GM18499 (cell line): ENCODE measurements at regions not wholly inside any gene's neighbourhood (a gene's known extent, or its start where the extent isn't known, plus 50 kb on each side); places are given as distances from the start of the nearest gene placed in this dataset.

Experiments
- ATAC-seq: cut with Tn5 transposase; IDR thresholded peaks from one replicate; pipeline ENCODE4 v1.9.1; 2021; ENCODE audit warnings: moderate number of reproducible peaks; ENCODE audit not compliant: insufficient read depth, unreplicated experiment

- no peak for ATAC-seq
Measured at GRCh38 chr5:93076566-93076965, 504.5 kb downstream of the NR2F1-AS1 start.

- ATAC-seq: no peak
Measured at GRCh38 chr5:93076096-93076495, 504.9 kb downstream of the NR2F1-AS1 start.

- ATAC-seq: no peak
Measured at GRCh38 chr5:93073547-93073946, 507.5 kb downstream of the NR2F1-AS1 start.

- ATAC-seq: no peak
Measured at GRCh38 chr5:93072831-93073459, 508.1 kb downstream of the NR2F1-AS1 start.

GRCh38 chr5:93071710-93072109 lies 509.3 kb downstream of the NR2F1-AS1 start:
- ATAC-seq: no peak

GRCh38 chr5:93070938-93071337 lies 510.1 kb downstream of the NR2F1-AS1 start:
- ATAC-seq: no peak

GRCh38 chr5:93069276-93069675 lies 511.7 kb downstream of the NR2F1-AS1 start:
- no peak for ATAC-seq

- no peak for ATAC-seq
Measured at GRCh38 chr5:93062548-93062947, 518.5 kb downstream of the NR2F1-AS1 start.

GRCh38 chr5:93058309-93058708 lies 522.7 kb downstream of the NR2F1-AS1 start:
- no peak for ATAC-seq

GRCh38 chr5:93057311-93057710 lies 523.7 kb downstream of the NR2F1-AS1 start:
- no peak for ATAC-seq

GRCh38 chr5:93055971-93056370 lies 525.0 kb downstream of the NR2F1-AS1 start:
- ATAC-seq: no peak

- ATAC-seq: no peak
Measured at GRCh38 chr5:93055561-93055960, 525.5 kb downstream of the NR2F1-AS1 start.

GRCh38 chr5:93054424-93055163 lies 526.4 kb downstream of the NR2F1-AS1 start:
- no peak for ATAC-seq

- no peak for ATAC-seq
Measured at GRCh38 chr5:93053825-93054224, 527.2 kb downstream of the NR2F1-AS1 start.

- no peak for ATAC-seq
Measured at GRCh38 chr5:93048858-93049257, 532.2 kb downstream of the NR2F1-AS1 start.

GRCh38 chr5:93044859-93045666 lies 536.0 kb downstream of the NR2F1-AS1 start:
- ATAC-seq: no peak

GRCh38 chr5:93039888-93040287 lies 541.1 kb downstream of the NR2F1-AS1 start:
- no peak for ATAC-seq

GRCh38 chr5:93034621-93035590 lies 546.1 kb downstream of the NR2F1-AS1 start:
- no peak for ATAC-seq

GRCh38 chr5:93022796-93023447 lies 558.1 kb downstream of the NR2F1-AS1 start:
- no peak for ATAC-seq

- no peak for ATAC-seq
Measured at GRCh38 chr5:93022211-93022610, 558.8 kb downstream of the NR2F1-AS1 start.
